Fibroblast of skin of right biceps (primary cell): ENCODE measurements at regions not wholly inside any gene's neighbourhood (a gene's known extent, or its start where the extent isn't known, plus 50 kb on each side); places are given as distances from the start of the nearest gene placed in this dataset.
A peak's percentile ranks its signal among the peaks of the same experiment; 100 is the strongest.

ENCODE experiments used
- DNase-seq: peaks from one replicate; pipeline ENCODE4 v3.0.0-alpha.2; 2013

GRCh38 chr1:218526198-218526580 is 181.1 kb downstream of the TGFB2 start:
- no peak for DNase-seq

- peak; percentile 80 for DNase-seq
These were observed 182.6 kb downstream of the TGFB2 start for GRCh38 chr1:218527737-218528136.

GRCh38 chr1:218529646-218530300 is 184.6 kb downstream of the TGFB2 start:
- DNase-seq = peak; percentile 36

- DNase-seq = no peak
These were observed 186.8 kb downstream of the TGFB2 start for GRCh38 chr1:218531936-218532335.

GRCh38 chr1:218536296-218536986 is 191.3 kb downstream of the TGFB2 start:
- DNase-seq = no peak

GRCh38 chr1:218537122-218537913 is 192.2 kb downstream of the TGFB2 start:
- peak; percentile 71 for DNase-seq

- no peak for DNase-seq
These were observed 193.2 kb downstream of the TGFB2 start for GRCh38 chr1:218538341-218538740.

- DNase-seq = peak; percentile 37
These were observed 201.2 kb downstream of the TGFB2 start for GRCh38 chr1:218546314-218546713.

- DNase-seq = no peak
These were observed 203.0 kb downstream of the TGFB2 start for GRCh38 chr1:218547957-218548730.

- no peak for DNase-seq
These were observed 203.6 kb downstream of the TGFB2 start for GRCh38 chr1:218548764-218549163.

GRCh38 chr1:218553197-218553596 is 208.1 kb downstream of the TGFB2 start:
- peak; percentile 63 for DNase-seq

GRCh38 chr1:218556016-218556415 is 210.9 kb downstream of the TGFB2 start:
- DNase-seq = no peak

- DNase-seq = peak; percentile 26
These were observed 212.6 kb downstream of the TGFB2 start for GRCh38 chr1:218557731-218558130.

GRCh38 chr1:218558271-218558810 is 213.2 kb downstream of the TGFB2 start:
- DNase-seq = no peak

- no peak for DNase-seq
These were observed 220.2 kb downstream of the TGFB2 start for GRCh38 chr1:218565377-218565776.

GRCh38 chr1:218568962-218569550 is 223.9 kb downstream of the TGFB2 start:
- DNase-seq = peak; percentile 34

- DNase-seq = no peak
These were observed 225.3 kb downstream of the TGFB2 start for GRCh38 chr1:218570456-218570855.

GRCh38 chr1:218571491-218571890 is 226.4 kb downstream of the TGFB2 start:
- no peak for DNase-seq

GRCh38 chr1:218572050-218572449 is 226.9 kb downstream of the TGFB2 start:
- DNase-seq = no peak

GRCh38 chr1:218573925-218574324 is 228.8 kb downstream of the TGFB2 start:
- DNase-seq = peak; percentile 23

GRCh38 chr1:218575079-218575478 is 229.9 kb downstream of the TGFB2 start:
- DNase-seq = no peak

- no peak for DNase-seq
These were observed 230.7 kb downstream of the TGFB2 start for GRCh38 chr1:218575856-218576255.
